Bronchial epithelial cell (primary cell): ENCODE measurements at regions not wholly inside any gene's neighbourhood (a gene's known extent, or its start where the extent isn't known, plus 50 kb on each side); places are given as distances from the start of the nearest gene placed in this dataset.
A peak's percentile ranks its signal among the peaks of the same experiment; 100 is the strongest.

ENCODE experiments used
- DNase-seq: peaks from one replicate; pipeline ENCODE4 v3.0.0-alpha.2; 2010; ENCODE audit warnings: low read depth
- FAIRE-seq: peaks from 2 replicates; lab custom pipeline; 2011; peaks lifted over from hg19 to GRCh38; lab: Jason Lieb, UNC
- H3K27me3 ChIP-seq: 2 replicates; pipeline ENCODE4 v1.5.1; 2011; ENCODE audit warnings: low read length; ENCODE audit not compliant: control insufficient read depth, insufficient read depth
- H3K36me3 ChIP-seq: 2 replicates; pipeline ENCODE4 v1.5.1; 2011; ENCODE audit warnings: low read length; ENCODE audit not compliant: control insufficient read depth, insufficient read depth
- H3K4me3 ChIP-seq: 2 replicates; pipeline ENCODE4 v1.5.1; 2011; ENCODE audit warnings: mild to moderate bottlenecking, low read depth, low read length, control low read depth
- TF ChIP-seq, protein P1 (sequence below): IDR thresholded peaks from 2 replicates; pipeline ENCODE4 v1.5.1; 2011; ENCODE audit warnings: mild to moderate bottlenecking, moderate library complexity, low read length, control low read depth, inconsistent platforms; ENCODE audit not compliant: insufficient read depth, severe bottlenecking

GRCh38 chr2:19462256-19462645 is 103.8 kb upstream of the OSR1 start:
- DNase-seq, result no peak
- Histone ChIP-seq H3K4me3 (no peak overlapping the region), H3K27me3 (no peaks in the 10 kb centered on the region), H3K36me3 (no peaks in the 10 kb centered on the region)
- TF ChIP-seq, protein P1, sequence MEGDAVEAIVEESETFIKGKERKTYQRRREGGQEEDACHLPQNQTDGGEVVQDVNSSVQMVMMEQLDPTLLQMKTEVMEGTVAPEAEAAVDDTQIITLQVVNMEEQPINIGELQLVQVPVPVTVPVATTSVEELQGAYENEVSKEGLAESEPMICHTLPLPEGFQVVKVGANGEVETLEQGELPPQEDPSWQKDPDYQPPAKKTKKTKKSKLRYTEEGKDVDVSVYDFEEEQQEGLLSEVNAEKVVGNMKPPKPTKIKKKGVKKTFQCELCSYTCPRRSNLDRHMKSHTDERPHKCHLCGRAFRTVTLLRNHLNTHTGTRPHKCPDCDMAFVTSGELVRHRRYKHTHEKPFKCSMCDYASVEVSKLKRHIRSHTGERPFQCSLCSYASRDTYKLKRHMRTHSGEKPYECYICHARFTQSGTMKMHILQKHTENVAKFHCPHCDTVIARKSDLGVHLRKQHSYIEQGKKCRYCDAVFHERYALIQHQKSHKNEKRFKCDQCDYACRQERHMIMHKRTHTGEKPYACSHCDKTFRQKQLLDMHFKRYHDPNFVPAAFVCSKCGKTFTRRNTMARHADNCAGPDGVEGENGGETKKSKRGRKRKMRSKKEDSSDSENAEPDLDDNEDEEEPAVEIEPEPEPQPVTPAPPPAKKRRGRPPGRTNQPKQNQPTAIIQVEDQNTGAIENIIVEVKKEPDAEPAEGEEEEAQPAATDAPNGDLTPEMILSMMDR, result no peak
- FAIRE-seq, result no peak

DNA sequence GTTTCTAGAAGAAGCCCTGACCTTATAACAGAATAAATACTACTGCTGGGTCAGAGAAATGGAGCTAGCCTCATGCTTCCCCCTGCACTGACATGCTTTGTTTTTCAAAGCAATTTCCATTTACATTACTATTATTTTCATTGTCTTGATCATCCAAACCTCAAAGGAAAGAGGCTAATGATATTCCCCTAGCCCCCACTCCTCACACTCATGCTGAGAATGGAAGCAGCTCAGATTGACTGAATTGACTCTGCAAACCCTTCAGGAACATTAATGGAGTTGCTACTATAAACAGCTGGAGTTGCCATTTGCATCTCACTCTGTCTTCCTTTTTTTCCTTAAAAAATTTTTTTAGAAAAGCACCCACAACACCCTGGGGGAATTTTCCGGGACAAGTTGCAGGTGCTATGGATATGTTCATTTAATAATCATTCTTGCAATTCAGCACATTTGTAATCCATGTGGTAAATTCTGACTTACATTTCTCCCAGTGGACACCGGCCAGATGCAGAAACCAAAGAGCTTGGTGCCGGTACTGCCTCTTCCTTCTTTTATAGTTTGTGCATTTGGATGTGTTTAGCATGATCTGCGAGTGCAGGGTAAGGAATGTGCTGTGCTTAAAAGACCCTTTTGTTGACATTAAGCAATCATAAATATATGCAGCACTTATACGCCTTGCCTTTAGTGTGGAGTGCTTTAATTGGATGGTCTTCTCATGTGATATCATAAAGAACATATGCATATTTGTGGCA is 103.3 kb upstream of the OSR1 start:
- no peaks in the 10 kb centered on the region for H3K36me3 ChIP-seq
- DNase-seq (no peak), FAIRE-seq (no peak)
- H3K4me3 ChIP-seq, result no peak overlapping the region
- H3K27me3 ChIP-seq, result no peaks in the 10 kb centered on the region
- TF ChIP-seq, protein P1, result no peak

- Histone ChIP-seq H3K36me3 (no peaks in the 10 kb centered on the region), H3K27me3 (no peaks in the 10 kb centered on the region), H3K4me3 (no peak overlapping the region)
- peak; percentile 64 for FAIRE-seq
- TF ChIP-seq, protein P1, result no peak
- DNase-seq, result no peak
Observed at GRCh38 chr2:19460761-19461160, 102.3 kb upstream of the OSR1 start.

- DNase-seq, result peak; percentile 8
- no peak overlapping the region for H3K4me3 ChIP-seq
- H3K27me3 ChIP-seq, result no peaks in the 10 kb centered on the region
- no peaks in the 10 kb centered on the region for H3K36me3 ChIP-seq
- FAIRE-seq, result no peak
- TF ChIP-seq, protein P1, result no peak
Observed at GRCh38 chr2:19458427-19459003, 100.1 kb upstream of the OSR1 start.

- no peak overlapping the region for H3K4me3 ChIP-seq
- TF ChIP-seq, protein P1, result no peak
Observed at GRCh38 chr2:19457809-19458208, 99.4 kb upstream of the OSR1 start.

More at GRCh38 chr2:19457809-19458208, 99.4 kb upstream of the OSR1 start:
- DNase-seq (peak; percentile 9), FAIRE-seq (no peak)
- H3K27me3 ChIP-seq, result no peaks in the 10 kb centered on the region
- no peaks in the 10 kb centered on the region for H3K36me3 ChIP-seq
